DMS 273 (cell line): ENCODE measurements at regions not wholly inside any gene's neighbourhood (a gene's known extent, or its start where the extent isn't known, plus 50 kb on each side); places are given as distances from the start of the nearest gene placed in this dataset.

Experiments
- DNase-seq: peaks from one replicate; lab custom pipeline; 2025; ENCODE audit not compliant: unreplicated experiment; lab: John Stamatoyannopoulos, UW

- peak; percentile 72 for DNase-seq
Measured at GRCh38 chrX:39577985-39578869, 519.5 kb downstream of the BCOR start.

- no peak for DNase-seq
Measured at GRCh38 chrX:39580043-39580442, 517.7 kb downstream of the BCOR start.

GRCh38 chrX:39581411-39581810 is 516.3 kb downstream of the BCOR start:
- DNase-seq = peak; percentile 30

GRCh38 chrX:39582091-39582490 is 515.7 kb downstream of the BCOR start:
- no peak for DNase-seq

GRCh38 chrX:39582976-39583375 is 514.8 kb downstream of the BCOR start:
- DNase-seq = no peak

- DNase-seq = no peak
Measured at GRCh38 chrX:39585808-39586207, 511.9 kb downstream of the BCOR start.

- DNase-seq = no peak
Measured at GRCh38 chrX:39586359-39586758, 511.4 kb downstream of the BCOR start.

- no peak for DNase-seq
Measured at GRCh38 chrX:39591099-39591498, 506.7 kb downstream of the BCOR start.

GRCh38 chrX:39592776-39593175 is 505.0 kb downstream of the BCOR start:
- peak; percentile 52 for DNase-seq

- DNase-seq = no peak
Measured at GRCh38 chrX:39595977-39596376, 501.8 kb downstream of the BCOR start.

- no peak for DNase-seq
Measured at GRCh38 chrX:39596437-39596836, 501.3 kb downstream of the BCOR start.

GRCh38 chrX:39599339-39599738 is 498.4 kb downstream of the BCOR start:
- no peak for DNase-seq

GRCh38 chrX:39600222-39600621 is 497.5 kb downstream of the BCOR start:
- DNase-seq = peak; percentile 24

- peak; percentile 84 for DNase-seq
Measured at GRCh38 chrX:39601231-39602177, 496.3 kb downstream of the BCOR start.

GRCh38 chrX:39602195-39602594 is 495.6 kb downstream of the BCOR start:
- peak; percentile 43 for DNase-seq

GRCh38 chrX:39603230-39603629 is 494.5 kb downstream of the BCOR start:
- DNase-seq = no peak

- no peak for DNase-seq
Measured at GRCh38 chrX:39605183-39605582, 492.6 kb downstream of the BCOR start.

GRCh38 chrX:39605866-39606265 is 491.9 kb downstream of the BCOR start:
- DNase-seq = no peak

- DNase-seq = no peak
Measured at GRCh38 chrX:39609941-39610340, 487.8 kb downstream of the BCOR start.

- DNase-seq = no peak
Measured at GRCh38 chrX:39611468-39611867, 486.3 kb downstream of the BCOR start.

GRCh38 chrX:39613482-39613995 is 484.2 kb downstream of the BCOR start:
- peak; percentile 75 for DNase-seq
